IMR-90 (cell line): ENCODE measurements at regions not wholly inside any gene's neighbourhood (a gene's known extent, or its start where the extent isn't known, plus 50 kb on each side); places are given as distances from the start of the nearest gene placed in this dataset.

ENCODE experiments used
- ATAC-seq: fragments of 200-7000 bp; cut with Tn5 transposase; 2 replicates; pipeline ENCODE4 v1.9.1; 2020; ENCODE audit warnings: low read depth, mild to moderate bottlenecking, moderate library complexity
- BruUV-seq: library from RNA; stranded (reverse); fragments of 400-500 nt; replicated peaks from 2 replicates; lab custom pipeline; 2021; lab: Mats Ljungman, UMichigan
- CTCF ChIA-PET: fragments of 300-600 bp; formaldehyde crosslinking; extraction: SDS; loops from one replicate; lab custom pipeline; 2021; ENCODE audit warnings: antibody characterized with exemption; lab: Yijun Ruan, JAX
- POLR2A ChIA-PET: fragments of 300-600 bp; sonication (Branson Sonifier 250); formaldehyde crosslinking; loops from one replicate; lab custom pipeline; 2022; ENCODE audit warnings: antibody characterized with exemption; ENCODE audit not compliant: unreplicated experiment; lab: Charles Lee
- DNase-seq: peaks from one replicate; pipeline ENCODE4 v3.0.0; 2013
- H2AFZ ChIP-seq: replicated peaks from 2 replicates; pipeline ENCODE3; 2013; ENCODE audit warnings: low read length, mild to moderate bottlenecking; ENCODE audit not compliant: poor library complexity
- H2AK5ac ChIP-seq: 2 replicates; pipeline ENCODE4 v1.6.1; 2013; ENCODE audit warnings: low read depth, low read length, inconsistent platforms
- H2AK9ac ChIP-seq: replicated peaks from 2 replicates; pipeline ENCODE3; 2013; ENCODE audit warnings: mild to moderate bottlenecking, low read depth, low read length, moderate library complexity; ENCODE audit not compliant: poor library complexity
- H2BK120ac ChIP-seq: 2 replicates; pipeline ENCODE4 v1.6.1; 2013; ENCODE audit warnings: low read depth, low read length, inconsistent platforms
- H2BK15ac ChIP-seq: 3 replicates; pipeline ENCODE4 v1.6.1; 2013; ENCODE audit warnings: low read depth, low read length, inconsistent platforms
- H2BK20ac ChIP-seq: 2 replicates; pipeline ENCODE4 v1.6.1; 2013; ENCODE audit warnings: low read depth, mild to moderate bottlenecking, inconsistent platforms, low read length, moderate library complexity
- H2BK5ac ChIP-seq: 2 replicates; pipeline ENCODE4 v1.6.1; 2013; ENCODE audit warnings: mild to moderate bottlenecking, low read depth, low read length, inconsistent platforms; ENCODE audit not compliant: poor library complexity, severe bottlenecking
- H3K14ac ChIP-seq: replicated peaks from 2 replicates; pipeline ENCODE4 v1.6.1; 2013; ENCODE audit warnings: low read depth, low read length, inconsistent platforms
- H3K18ac ChIP-seq: 2 replicates; pipeline ENCODE4 v1.6.1; 2013; ENCODE audit warnings: low read depth, low read length, control low read depth
- H3K23ac ChIP-seq: 2 replicates; pipeline ENCODE4 v1.6.1; 2013; ENCODE audit warnings: low read depth, low read length, inconsistent platforms
- H3K27ac ChIP-seq: 2 replicates; pipeline ENCODE4 v1.5.1; 2013; ENCODE audit warnings: mild to moderate bottlenecking, control low read depth, low read length; ENCODE audit not compliant: insufficient read depth
- H3K27me3 ChIP-seq: 2 replicates; pipeline ENCODE4 v1.6.1; 2013; ENCODE audit warnings: low read length; ENCODE audit not compliant: control insufficient read depth, insufficient read depth
- H3K36me3 ChIP-seq: 2 replicates; pipeline ENCODE4 v1.6.1; 2013; ENCODE audit warnings: low read length, mixed read lengths; ENCODE audit not compliant: control insufficient read depth, insufficient read depth
- H3K4ac ChIP-seq: 2 replicates; pipeline ENCODE4 v1.6.1; 2013; ENCODE audit warnings: low read depth, low read length, inconsistent platforms
- H3K4me1 ChIP-seq: 2 replicates; pipeline ENCODE4 v1.6.1; 2013; ENCODE audit warnings: low read length, mixed read lengths; ENCODE audit not compliant: control insufficient read depth, insufficient read depth
- H3K4me2 ChIP-seq: 2 replicates; pipeline ENCODE4 v1.6.1; 2013; ENCODE audit warnings: low read depth, mild to moderate bottlenecking, control low read depth, low read length, moderate library complexity
- H3K4me3 ChIP-seq: 2 replicates; pipeline ENCODE4 v1.5.1; 2013; ENCODE audit warnings: low read depth, mild to moderate bottlenecking, control low read depth, low read length, moderate library complexity; ENCODE audit not compliant: insufficient read depth
- H3K56ac ChIP-seq: 2 replicates; pipeline ENCODE4 v1.6.1; 2013; ENCODE audit warnings: low read length, inconsistent platforms; ENCODE audit not compliant: insufficient read depth; ENCODE audit errors: extremely low read depth
- H3K79me1 ChIP-seq, 2 experiments: 2 replicates each; pipeline ENCODE4 v1.6.1; 2013; ENCODE audit warnings: low read length in 2 of 2, inconsistent platforms in 1 of 2, low read depth in 1 of 2
- H3K9ac ChIP-seq: 2 replicates; pipeline ENCODE4 v1.6.1; 2013; ENCODE audit warnings: low read depth, low read length, control low read depth
- H3K9me1 ChIP-seq: 2 replicates; pipeline ENCODE4 v1.6.1; 2013; ENCODE audit warnings: low read length, inconsistent platforms; ENCODE audit not compliant: insufficient read depth
- H3K9me3 ChIP-seq: 2 replicates; pipeline ENCODE4 v1.6.1; 2013; ENCODE audit warnings: low read length; ENCODE audit not compliant: control insufficient read depth, insufficient read depth
- H4K20me1 ChIP-seq: 2 replicates; pipeline ENCODE4 v1.6.1; 2013; ENCODE audit warnings: low read length, inconsistent platforms; ENCODE audit not compliant: insufficient read depth
- H4K5ac ChIP-seq: 2 replicates; pipeline ENCODE4 v1.6.1; 2013; ENCODE audit warnings: mild to moderate bottlenecking, low read depth, low read length, control low read depth
- H4K8ac ChIP-seq, 2 experiments: 2 replicates each; pipeline ENCODE4 v1.6.1; 2013; ENCODE audit warnings: low read depth in 2 of 2, low read length in 2 of 2, control low read depth in 1 of 2, inconsistent platforms in 1 of 2
- H4K91ac ChIP-seq: 2 replicates; pipeline ENCODE4 v1.6.1; 2013; ENCODE audit warnings: low read depth, low read length, inconsistent platforms; ENCODE audit not compliant: insufficient read depth
- CEBPB ChIP-seq: IDR thresholded peaks from 2 replicates; pipeline ENCODE4 v1.6.1; 2012; ENCODE audit warnings: low read depth, low read length, improper control_type of control experiment
- MAFK ChIP-seq: IDR thresholded peaks from 2 replicates; pipeline ENCODE4 v1.6.1; 2012; ENCODE audit warnings: low read depth, low read length, improper control_type of control experiment
- MAZ ChIP-seq: IDR thresholded peaks from 2 replicates; pipeline ENCODE4 v1.6.1; 2012; ENCODE audit warnings: low read depth, mild to moderate bottlenecking, low read length, improper control_type of control experiment, moderate library complexity, borderline replicate concordance
- MXI1 ChIP-seq: IDR thresholded peaks from 2 replicates; pipeline ENCODE4 v1.6.1; 2012; ENCODE audit warnings: low read depth, mild to moderate bottlenecking, low read length, moderate library complexity, borderline replicate concordance
- RAD21 ChIP-seq: IDR thresholded peaks from 2 replicates; pipeline ENCODE4 v1.6.1; 2012; ENCODE audit warnings: low read length, improper control_type of control experiment
- RCOR1 ChIP-seq: IDR thresholded peaks from 2 replicates; pipeline ENCODE4 v1.6.1; 2012; ENCODE audit warnings: mild to moderate bottlenecking, low read length, improper control_type of control experiment; ENCODE audit not compliant: insufficient replicate concordance
- SMC3 ChIP-seq: fragments of 150-350 bp; IDR thresholded peaks from 2 replicates; pipeline ENCODE4 v1.6.1; 2016; ENCODE audit warnings: low read depth, mild to moderate bottlenecking, antibody characterized with exemption, low read length, moderate library complexity
- WGBS, 2 experiments: methylation state at CpG; one replicate each; pipeline versions ENCODE4 v1.1.5 to v1.1.7; 2013; ENCODE audit warnings: missing lambda C conversion rate in 2 of 2; ENCODE audit not compliant: insufficient read length in 1 of 2; ENCODE audit errors: extremely low coverage in 2 of 2; 5-methylcytosine and 5-hydroxymethylcytosine counted together
- dilution Hi-C: fragments of 300-500 bp; cut with HindIII; formaldehyde crosslinking; loops from one replicate; pipeline ENCODE4 v1.14.3; 2018; ENCODE audit warnings: low sequenced_read_pairs; ENCODE audit not compliant: unreplicated experiment
- in situ Hi-C: fragments of 300-500 bp; cut with MboI; formaldehyde crosslinking; loops from 3 replicates; pipeline ENCODE4 v1.14.3; 2019; ENCODE audit warnings: low sequenced_read_pairs, inconsistent platforms, mixed read lengths
- intact Hi-C: fragments of 100-400 bp; cut with micrococcal nuclease; formaldehyde crosslinking; loops from 2 replicates; pipeline ENCODE4 v1.10.0; 2022
- TF ChIP-seq, protein P1 (sequence below): fragments of 150-350 bp; IDR thresholded peaks from 2 replicates; pipeline ENCODE4 v1.6.1; 2016; ENCODE audit warnings: low read depth, mild to moderate bottlenecking, low read length, moderate library complexity, borderline replicate concordance

DNA sequence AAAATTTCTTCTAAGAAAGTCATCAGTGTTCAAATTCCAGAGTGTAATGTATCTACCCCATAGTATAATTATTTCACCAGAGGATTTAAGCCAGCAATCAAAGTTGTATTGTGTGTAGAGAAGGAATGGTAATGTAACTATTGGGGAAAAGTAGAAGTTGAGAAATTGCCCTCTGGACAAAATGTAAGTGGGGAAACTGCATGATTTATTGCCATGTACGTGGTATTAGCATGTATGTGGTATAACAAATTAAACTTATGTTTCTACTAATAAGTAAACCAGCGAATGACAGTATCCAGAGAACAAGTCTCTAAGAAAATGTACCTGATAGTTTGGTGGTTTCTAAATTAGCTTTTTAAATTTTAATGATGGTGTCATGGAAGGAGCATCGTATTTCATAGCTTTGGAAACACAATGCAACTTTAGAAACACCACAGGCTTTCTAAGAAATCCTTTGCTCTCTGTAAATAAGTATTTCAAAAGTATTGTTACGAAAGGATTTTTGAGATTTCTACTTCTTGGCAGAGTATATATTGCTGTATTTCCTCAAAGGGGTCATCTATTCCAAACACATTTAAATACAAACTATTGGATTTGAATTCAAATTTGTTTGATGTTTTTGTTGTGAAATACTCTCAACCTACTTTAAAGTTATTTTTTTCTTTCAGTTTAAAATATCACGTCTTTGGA lies 1018.9 kb upstream of the ZEB2 start:
- no peak overlapping the region for H2BK15ac ChIP-seq
- H3K27me3 ChIP-seq, result no peaks in the 10 kb centered on the region
- no peak overlapping the region for H4K91ac ChIP-seq
- H3K79me1 ChIP-seq, result no peaks in the 10 kb centered on the region
- DNase-seq (no peak), ATAC-seq (no peak)
- H2AK5ac ChIP-seq, result no peak overlapping the region
- H4K20me1 ChIP-seq, result no peaks in the 10 kb centered on the region
- CTCF ChIA-PET, result no interaction called here
- in situ Hi-C loops (no loop called here), dilution Hi-C loops (no loop called here), intact Hi-C loops (no loop called here)
- no TSS peak for BruUV-seq
- no peaks in the 10 kb centered on the region for H3K9me3 ChIP-seq
- H2BK120ac ChIP-seq, result no peak overlapping the region
- H3K56ac ChIP-seq, result no peak overlapping the region
- no peaks in the 10 kb centered on the region for H3K4me1 ChIP-seq
- H3K4me3 ChIP-seq, result no peak overlapping the region
- H4K8ac ChIP-seq, result no peak overlapping the region
- no peak overlapping the region for H2BK20ac ChIP-seq
- H2AFZ ChIP-seq, result no peak overlapping the region
- no peak overlapping the region for H3K14ac ChIP-seq
- no peak overlapping the region for H2BK5ac ChIP-seq
- no peak overlapping the region for H3K27ac ChIP-seq
- no peak overlapping the region for H3K23ac ChIP-seq
- H3K18ac ChIP-seq, result no peak overlapping the region
- H4K5ac ChIP-seq, result no peak overlapping the region
- no peak overlapping the region for H3K4ac ChIP-seq
- no CpG with 5 or more reads among the region's 5 CpGs for WGBS, 2 experiments
- POLR2A ChIA-PET, result no interaction called here
- no peaks in the 10 kb centered on the region for H3K9me1 ChIP-seq
- no peak overlapping the region for H2AK9ac ChIP-seq
- no peak overlapping the region for H3K4me2 ChIP-seq
- H3K36me3 ChIP-seq, result no peaks in the 10 kb centered on the region
- no peak overlapping the region for H3K9ac ChIP-seq
- TF ChIP-seq SMC3 (no peak), CEBPB (no peak), MAFK (no peak), RAD21 (no peak), RCOR1 (no peak), MAZ (no peak), MXI1 (no peak)
- TF ChIP-seq, protein P1, sequence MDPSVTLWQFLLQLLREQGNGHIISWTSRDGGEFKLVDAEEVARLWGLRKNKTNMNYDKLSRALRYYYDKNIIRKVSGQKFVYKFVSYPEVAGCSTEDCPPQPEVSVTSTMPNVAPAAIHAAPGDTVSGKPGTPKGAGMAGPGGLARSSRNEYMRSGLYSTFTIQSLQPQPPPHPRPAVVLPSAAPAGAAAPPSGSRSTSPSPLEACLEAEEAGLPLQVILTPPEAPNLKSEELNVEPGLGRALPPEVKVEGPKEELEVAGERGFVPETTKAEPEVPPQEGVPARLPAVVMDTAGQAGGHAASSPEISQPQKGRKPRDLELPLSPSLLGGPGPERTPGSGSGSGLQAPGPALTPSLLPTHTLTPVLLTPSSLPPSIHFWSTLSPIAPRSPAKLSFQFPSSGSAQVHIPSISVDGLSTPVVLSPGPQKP, result no peak
